ENCODE measurements at regions not wholly inside any gene's neighbourhood (a gene's known extent, or its start where the extent isn't known, plus 50 kb on each side); places are given as distances from the start of the nearest gene placed in this dataset.

DNA sequence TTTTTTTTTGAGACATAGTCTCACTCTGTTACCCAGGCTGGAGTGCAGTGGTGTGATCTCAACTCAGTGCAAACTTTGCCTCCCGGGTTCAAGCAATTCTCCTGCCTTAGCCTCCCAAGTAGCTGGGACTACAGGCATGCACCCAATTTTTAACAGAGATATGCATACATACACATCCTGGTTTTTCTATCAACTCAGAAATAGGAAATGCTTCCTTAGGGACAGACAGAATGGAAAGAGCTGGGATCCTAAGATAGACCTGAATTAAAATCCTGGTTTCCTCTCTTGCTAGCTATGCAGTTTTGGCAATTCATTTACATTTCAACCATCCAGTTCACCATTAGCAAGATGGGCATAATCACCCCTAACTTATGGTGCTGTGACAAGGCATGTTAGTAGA, 347.5 kb downstream of the GPAM start:
- H3K27ac ChIP-seq (ENCODE audit: control insufficient read depth, insufficient read depth): no peak overlapping the region
- SMC1A ChIA-PET (ENCODE audit: uncharacterized antibody, unreplicated experiment): no interaction called here
- H3K4me3 ChIP-seq: no peak overlapping the region
- H3K79me2 ChIP-seq (ENCODE audit: control insufficient read depth, insufficient read depth, low read length): no peaks in the 10 kb centered on the region
- intact Hi-C loops (cut with micrococcal nuclease; ENCODE audit: unreplicated experiment) (no loop called here), in situ Hi-C loops (cut with MboI) (no loop called here)
- RAD21 ChIA-PET (ENCODE audit: unreplicated experiment): no interaction called here
- POLR2A ChIA-PET: no interaction called here
- H3K27me3 ChIP-seq (replicated peaks in 1 of 2; ENCODE audit: control insufficient read depth in 2 of 2, insufficient read depth in 2 of 2, low read length in 1 of 2): no peaks in the 10 kb centered on the region
- H4K20me1 ChIP-seq (ENCODE audit: control insufficient read depth, insufficient read depth): no peaks in the 10 kb centered on the region
- no peak overlapping the region for H3K4me2 ChIP-seq (ENCODE audit: control insufficient read depth, insufficient read depth)
- CTCF ChIA-PET: no interaction called here
- H3K9me3 ChIP-seq (replicated peaks; ENCODE audit: control insufficient read depth, insufficient read depth, low read length): no peaks in the 10 kb centered on the region
- DNase-seq (ENCODE audit: low read depth, low spot score): no peak
- TF ChIP-seq NR2C1 (IDR thresholded peaks at IDR 0.05) (no peak), PAX8 (IDR thresholded peaks at IDR 0.05) (no peak), SRF (IDR thresholded peaks at IDR 0.05; ENCODE audit: low read depth in 2 of 2, low read length in 2 of 2) (no peak)
- ATAC-seq: no peak
- BruUV-seq (replicated peaks): no TSS peak
- H2AFZ ChIP-seq (ENCODE audit: control insufficient read depth, low read depth, low read length): no peak overlapping the region
- no peak for FAIRE-seq
- WGBS (ENCODE audit: insufficient coverage, insufficient replicate concordance, low lambda C conversion rate, missing lambda C conversion rate): 10% methylated on average over 1 of the region's 1 CpG
- no peak overlapping the region for H3K9ac ChIP-seq (ENCODE audit: control insufficient read depth, insufficient read depth, low read length)
- H3K4me1 ChIP-seq (ENCODE audit: control insufficient read depth, insufficient read depth, low read length): no peaks in the 10 kb centered on the region
- no peaks in the 10 kb centered on the region for H3K36me3 ChIP-seq (ENCODE audit: control insufficient read depth in 2 of 2, insufficient read depth in 2 of 2, low read length in 1 of 2)

DNA sequence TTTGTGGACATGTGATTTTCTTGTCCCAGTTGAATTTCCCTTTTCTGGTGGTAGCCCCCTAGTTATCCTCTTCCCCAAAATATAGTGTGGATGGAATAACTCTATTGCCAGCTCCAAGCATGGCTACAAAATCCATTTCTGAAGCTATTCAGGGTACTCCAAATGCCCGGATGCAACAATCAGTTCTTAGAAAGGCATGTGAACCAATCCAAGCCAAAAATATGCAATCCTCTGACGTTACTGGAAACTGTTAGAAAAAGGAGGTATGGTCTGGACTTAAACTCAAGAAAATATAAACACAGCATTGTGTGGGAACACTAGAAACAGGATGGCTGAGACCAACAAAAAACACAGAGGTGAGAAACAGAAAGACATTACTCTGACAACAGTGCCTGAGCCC, 347.0 kb downstream of the GPAM start:
- Histone ChIP-seq H3K27ac (ENCODE audit: control insufficient read depth, insufficient read depth) (no peak overlapping the region), H3K4me3 (no peak overlapping the region), H4K20me1 (ENCODE audit: control insufficient read depth, insufficient read depth) (no peaks in the 10 kb centered on the region), H3K36me3 (ENCODE audit: control insufficient read depth in 2 of 2, insufficient read depth in 2 of 2, low read length in 1 of 2) (no peaks in the 10 kb centered on the region), H3K27me3 (replicated peaks in 1 of 2; ENCODE audit: control insufficient read depth in 2 of 2, insufficient read depth in 2 of 2, low read length in 1 of 2) (no peaks in the 10 kb centered on the region), H3K9me3 (replicated peaks; ENCODE audit: control insufficient read depth, insufficient read depth, low read length) (no peaks in the 10 kb centered on the region), H2AFZ (ENCODE audit: control insufficient read depth, low read depth, low read length) (no peak overlapping the region), H3K4me2 (ENCODE audit: control insufficient read depth, insufficient read depth) (no peak overlapping the region), H3K9ac (ENCODE audit: control insufficient read depth, insufficient read depth, low read length) (no peak overlapping the region), H3K4me1 (ENCODE audit: control insufficient read depth, insufficient read depth, low read length) (no peaks in the 10 kb centered on the region), H3K79me2 (ENCODE audit: control insufficient read depth, insufficient read depth, low read length) (no peaks in the 10 kb centered on the region)
- DNase-seq (ENCODE audit: low read depth, low spot score) (no peak), FAIRE-seq (no peak), ATAC-seq (no peak)
- ChIA-PET SMC1A (ENCODE audit: uncharacterized antibody, unreplicated experiment) (no interaction called here), RAD21 (ENCODE audit: unreplicated experiment) (no interaction called here), POLR2A (no interaction called here), CTCF (no interaction called here)
- in situ Hi-C loops (cut with MboI) (no loop called here), intact Hi-C loops (cut with micrococcal nuclease; ENCODE audit: unreplicated experiment) (no loop called here)
- WGBS (ENCODE audit: insufficient coverage, insufficient replicate concordance, low lambda C conversion rate, missing lambda C conversion rate): 21% methylated on average over 2 of the region's 2 CpGs
- no peak for TF ChIP-seq ZNF207 (IDR thresholded peaks at IDR 0.05; ENCODE audit: borderline replicate concordance)
- TF ChIP-seq FOS (IDR thresholded peaks at IDR 0.05; ENCODE audit: borderline replicate concordance, extremely low read depth, insufficient read length): no peak
- no peak for TF ChIP-seq EED (IDR thresholded peaks at IDR 0.05; ENCODE audit: low read depth)
- TF ChIP-seq, protein P1, sequence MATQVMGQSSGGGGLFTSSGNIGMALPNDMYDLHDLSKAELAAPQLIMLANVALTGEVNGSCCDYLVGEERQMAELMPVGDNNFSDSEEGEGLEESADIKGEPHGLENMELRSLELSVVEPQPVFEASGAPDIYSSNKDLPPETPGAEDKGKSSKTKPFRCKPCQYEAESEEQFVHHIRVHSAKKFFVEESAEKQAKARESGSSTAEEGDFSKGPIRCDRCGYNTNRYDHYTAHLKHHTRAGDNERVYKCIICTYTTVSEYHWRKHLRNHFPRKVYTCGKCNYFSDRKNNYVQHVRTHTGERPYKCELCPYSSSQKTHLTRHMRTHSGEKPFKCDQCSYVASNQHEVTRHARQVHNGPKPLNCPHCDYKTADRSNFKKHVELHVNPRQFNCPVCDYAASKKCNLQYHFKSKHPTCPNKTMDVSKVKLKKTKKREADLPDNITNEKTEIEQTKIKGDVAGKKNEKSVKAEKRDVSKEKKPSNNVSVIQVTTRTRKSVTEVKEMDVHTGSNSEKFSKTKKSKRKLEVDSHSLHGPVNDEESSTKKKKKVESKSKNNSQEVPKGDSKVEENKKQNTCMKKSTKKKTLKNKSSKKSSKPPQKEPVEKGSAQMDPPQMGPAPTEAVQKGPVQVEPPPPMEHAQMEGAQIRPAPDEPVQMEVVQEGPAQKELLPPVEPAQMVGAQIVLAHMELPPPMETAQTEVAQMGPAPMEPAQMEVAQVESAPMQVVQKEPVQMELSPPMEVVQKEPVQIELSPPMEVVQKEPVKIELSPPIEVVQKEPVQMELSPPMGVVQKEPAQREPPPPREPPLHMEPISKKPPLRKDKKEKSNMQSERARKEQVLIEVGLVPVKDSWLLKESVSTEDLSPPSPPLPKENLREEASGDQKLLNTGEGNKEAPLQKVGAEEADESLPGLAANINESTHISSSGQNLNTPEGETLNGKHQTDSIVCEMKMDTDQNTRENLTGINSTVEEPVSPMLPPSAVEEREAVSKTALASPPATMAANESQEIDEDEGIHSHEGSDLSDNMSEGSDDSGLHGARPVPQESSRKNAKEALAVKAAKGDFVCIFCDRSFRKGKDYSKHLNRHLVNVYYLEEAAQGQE (IDR thresholded peaks at IDR 0.05; ENCODE audit: low read depth, low read length): no peak
- TF ChIP-seq MYC (IDR thresholded peaks at IDR 0.05; ENCODE audit: insufficient read depth, insufficient read length, insufficient replicate concordance, low read length, severe bottlenecking): no peak
- no peak for TF ChIP-seq CHD4 (IDR thresholded peaks at IDR 0.05)
- no TSS peak for BruUV-seq (replicated peaks)
